COLO668 (cell line): ENCODE measurements at regions not wholly inside any gene's neighbourhood (a gene's known extent, or its start where the extent isn't known, plus 50 kb on each side); places are given as distances from the start of the nearest gene placed in this dataset.
"Not testable (repeated sequence)": the region's sequence is repeated elsewhere in the genome, so short reads cannot be mapped to it uniquely, and the experiment has no call there.

ENCODE experiments used
- DNase-seq: peaks from one replicate; lab custom pipeline; 2025; ENCODE audit not compliant: unreplicated experiment; lab: John Stamatoyannopoulos, UW

DNA sequence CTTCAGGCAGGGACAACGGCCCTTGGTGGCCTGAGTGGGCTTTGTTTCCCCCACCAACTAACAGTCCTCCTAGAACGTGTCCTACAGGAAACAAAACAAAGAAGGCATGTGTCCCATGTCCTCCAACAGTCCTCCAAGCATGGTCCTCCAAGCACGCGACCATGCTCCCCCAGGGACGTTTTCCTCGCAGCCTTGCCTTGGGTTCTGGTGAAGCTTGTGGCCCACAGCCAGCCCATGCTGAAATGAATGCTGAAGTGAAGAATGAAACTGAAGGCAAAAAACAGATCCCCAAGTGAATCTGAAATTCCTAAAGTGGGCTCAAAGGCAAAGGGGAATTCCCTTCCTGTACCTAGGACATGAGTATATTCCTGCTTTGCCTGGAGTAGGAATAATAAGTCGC lies 176.6 kb downstream of the JCAD start:
- DNase-seq: no peak

DNA sequence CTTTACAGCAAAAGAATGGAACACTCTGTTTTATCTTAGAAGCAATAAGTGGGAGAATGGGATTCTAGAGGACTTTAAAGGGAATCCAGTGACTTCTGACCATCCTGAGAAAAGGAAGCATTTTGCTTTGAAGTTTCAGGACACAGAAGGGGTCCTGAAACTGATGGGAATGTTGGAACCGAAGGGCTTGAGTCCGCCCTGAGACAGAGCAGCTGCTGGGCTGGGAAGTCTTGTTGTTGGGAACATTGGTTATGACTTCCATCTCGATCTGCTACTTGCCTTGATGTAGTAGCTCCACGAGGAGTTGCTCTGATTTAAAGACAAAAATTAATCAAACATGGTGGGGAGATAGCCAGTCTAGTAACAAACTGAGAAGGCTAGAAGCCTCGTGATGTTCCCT lies 177.6 kb downstream of the JCAD start:
- DNase-seq: no peak

DNA sequence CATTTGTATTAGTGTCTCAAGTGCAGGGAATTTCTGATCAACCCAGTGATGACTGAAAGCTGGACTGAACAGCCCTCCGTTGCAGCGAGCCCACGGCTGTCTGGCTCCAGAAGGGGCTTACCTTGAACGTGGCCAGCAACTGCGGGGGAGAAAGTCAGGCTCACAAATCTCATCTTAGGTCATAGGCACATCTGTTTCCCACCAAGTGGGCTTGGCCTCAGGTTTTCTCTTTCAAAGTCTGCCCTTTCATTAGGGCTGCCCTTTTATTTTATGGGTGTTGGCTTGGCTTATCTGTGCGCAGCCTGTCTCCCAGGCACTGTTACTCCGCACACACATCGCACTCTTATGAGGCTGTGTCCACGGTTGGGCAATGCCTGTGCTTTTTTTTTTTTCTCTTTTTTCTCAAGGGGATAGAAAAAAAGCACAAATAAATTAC lies 178.0 kb downstream of the JCAD start:
- no peak for DNase-seq

DNA sequence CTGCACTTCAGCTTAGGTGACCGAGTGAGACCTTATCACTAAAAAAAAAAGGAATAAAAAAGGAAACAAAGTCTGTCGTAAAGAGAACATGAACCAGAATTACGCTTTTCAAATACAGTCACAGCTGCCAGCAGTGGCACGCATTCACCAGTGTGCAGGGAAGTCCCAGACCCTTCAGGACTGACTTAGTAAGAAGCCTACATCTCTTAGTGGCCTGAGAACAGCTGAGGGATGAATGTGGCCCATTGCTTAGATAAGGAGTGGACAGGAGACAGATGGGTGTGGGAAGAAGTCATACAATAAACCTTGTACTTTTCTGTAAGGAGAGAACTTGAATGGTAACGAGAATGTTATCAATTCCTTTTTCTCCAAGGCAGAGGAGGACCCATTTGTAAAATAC lies 178.5 kb downstream of the JCAD start:
- DNase-seq: no peak

DNA sequence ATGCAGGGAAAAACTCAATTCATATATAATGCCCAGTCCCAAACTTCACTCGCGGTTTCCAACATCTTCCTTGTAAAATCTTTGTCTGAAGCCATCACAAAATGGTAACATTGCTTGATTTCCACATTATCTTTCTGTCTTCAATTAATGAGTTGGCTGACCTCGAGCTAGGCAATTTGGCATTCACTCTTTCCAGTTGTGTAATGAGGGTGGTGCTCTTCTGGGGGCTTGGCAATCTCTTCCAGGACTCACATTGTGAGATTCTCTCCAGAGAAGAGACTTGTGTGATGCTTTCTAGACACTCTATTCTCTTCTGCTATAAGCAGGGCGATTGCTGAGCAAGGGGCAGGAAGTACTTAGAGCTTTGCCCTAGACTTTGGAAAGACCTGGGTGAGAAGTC lies 179.5 kb downstream of the JCAD start:
- DNase-seq: no peak

DNA sequence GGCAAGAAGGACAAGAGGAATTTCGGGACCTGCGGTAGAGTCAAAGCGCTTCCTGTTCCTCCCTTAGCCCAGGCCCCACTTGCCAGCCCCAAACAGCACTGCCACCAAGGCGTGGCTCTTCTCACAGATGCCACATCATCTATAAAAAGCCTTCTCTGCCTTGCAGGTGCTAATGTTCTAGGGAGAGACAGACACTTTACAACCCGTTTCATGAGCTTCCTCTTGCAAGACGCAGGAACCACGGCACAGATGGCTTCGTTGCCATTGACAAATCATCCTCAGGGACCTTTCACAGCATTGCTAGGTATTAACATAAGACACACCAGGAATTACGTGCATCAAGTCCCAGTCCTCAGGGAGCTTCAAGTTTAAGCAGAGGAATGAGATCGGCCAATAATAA lies 180.9 kb downstream of the JCAD start:
- DNase-seq: no peak

DNA sequence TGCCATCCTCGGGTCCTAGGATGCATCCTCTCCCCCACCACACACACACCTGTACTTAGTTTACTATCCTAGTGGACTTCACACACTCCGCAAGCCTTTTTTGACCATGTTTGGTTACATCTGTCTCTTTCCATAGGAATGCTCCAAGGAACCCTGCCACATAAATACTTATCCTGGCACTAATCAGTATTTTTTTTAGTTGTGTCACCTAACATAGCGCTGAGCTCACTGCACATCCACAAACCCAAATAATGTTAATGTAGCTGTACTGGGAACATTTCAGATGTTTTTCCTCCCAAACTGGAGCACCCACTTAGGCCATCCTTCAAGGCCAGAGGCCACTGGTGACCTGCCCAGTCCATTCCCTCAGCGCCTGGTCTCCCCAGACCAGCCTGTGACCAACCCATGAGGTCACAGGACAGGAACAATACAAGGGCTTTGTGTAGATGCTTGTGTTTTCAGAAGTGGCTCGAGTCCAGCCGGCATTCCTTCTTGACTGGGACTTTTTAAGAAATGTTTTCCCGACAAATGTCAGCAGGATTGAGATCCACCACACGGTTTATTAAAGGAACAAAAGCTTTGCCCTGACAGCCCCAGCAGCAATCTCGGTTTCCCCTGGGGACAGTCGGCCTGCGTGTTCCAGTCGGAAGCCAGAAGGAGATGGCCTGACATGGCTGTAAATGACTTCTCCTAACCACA lies 181.4 kb downstream of the JCAD start:
- DNase-seq: no peak

DNA sequence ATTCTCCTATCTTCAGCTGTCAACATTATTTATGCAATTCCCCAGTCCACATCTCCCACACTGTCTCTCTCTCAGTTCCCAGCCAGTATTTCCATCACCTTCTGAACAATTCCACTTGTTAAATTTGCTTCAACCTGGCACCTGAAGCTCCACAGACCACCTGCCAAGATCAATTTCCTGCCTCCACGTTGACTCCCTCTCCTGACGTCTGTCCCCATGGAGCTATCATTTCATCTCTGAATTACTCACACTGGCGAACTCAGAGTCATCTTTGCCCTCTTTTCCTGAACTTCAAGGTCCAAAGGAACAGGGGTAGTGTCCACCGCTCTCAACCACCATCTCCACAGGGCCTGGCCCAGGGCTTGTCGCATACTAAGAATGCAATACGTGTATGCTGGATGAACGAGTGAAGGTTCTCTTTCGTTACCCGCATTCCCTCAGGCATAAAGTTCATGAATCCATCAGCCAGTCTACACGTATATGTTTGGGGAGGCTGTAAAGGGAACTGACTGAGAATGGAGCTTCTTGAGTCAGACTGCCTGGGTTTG lies 183.3 kb downstream of the JCAD start:
- DNase-seq: no peak

DNA sequence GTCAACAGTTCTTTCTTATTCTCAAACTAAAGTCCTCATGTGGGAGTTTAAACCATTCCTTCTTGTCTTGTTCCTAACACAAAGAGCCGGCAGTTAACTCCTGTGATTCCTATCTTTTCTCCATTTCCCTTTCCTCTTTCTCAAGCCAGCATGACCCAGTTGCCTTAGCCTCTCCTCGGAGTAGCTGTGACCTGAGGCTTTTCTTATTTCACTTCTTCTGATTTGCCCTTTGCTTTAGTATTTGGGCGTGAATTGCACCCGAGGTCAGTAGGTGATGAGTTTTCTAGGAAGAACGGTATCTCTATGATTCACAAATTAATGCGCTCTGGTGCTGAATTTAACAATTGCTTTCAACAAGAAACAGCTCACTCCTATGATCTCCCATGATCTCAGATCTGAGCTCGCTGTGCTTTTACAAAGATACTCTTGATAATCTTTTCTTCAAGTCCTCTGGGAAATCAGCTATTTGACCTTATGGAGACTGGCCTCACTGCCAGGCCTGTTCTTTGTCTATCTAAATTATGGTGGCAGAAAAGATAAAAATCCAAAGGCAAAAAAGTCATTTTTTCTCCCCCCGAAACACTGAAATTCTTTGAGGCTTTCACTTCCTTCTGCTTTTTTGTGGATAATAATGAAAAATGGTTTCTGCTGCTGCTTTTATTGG lies 184.6 kb downstream of the JCAD start:
- no peak for DNase-seq

DNA sequence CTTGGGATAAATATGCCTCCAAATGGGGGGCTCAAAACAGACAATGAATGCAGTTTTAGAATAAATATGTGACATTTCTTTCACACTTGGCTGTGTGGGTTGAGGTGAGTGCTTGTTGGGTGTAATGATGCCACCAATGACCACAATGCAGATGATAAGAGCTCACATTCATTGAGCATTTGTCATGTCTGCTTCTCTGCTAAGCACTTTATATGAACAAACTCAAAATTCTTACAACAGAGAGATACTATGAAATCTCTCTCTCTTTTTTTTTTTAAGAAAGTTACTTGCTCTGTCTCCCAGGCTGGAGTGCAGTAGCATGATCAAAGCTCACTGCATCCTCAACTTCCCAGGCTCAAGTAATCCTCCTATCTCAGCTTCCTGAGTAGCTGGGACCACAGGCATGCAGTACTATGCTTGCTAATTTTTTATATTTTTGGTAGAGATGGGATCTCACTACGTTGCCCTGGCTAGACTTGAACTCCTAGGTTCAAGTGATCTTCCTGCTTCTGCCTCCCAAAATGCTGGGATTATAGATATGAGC lies 185.4 kb downstream of the JCAD start:
- DNase-seq: no peak

DNA sequence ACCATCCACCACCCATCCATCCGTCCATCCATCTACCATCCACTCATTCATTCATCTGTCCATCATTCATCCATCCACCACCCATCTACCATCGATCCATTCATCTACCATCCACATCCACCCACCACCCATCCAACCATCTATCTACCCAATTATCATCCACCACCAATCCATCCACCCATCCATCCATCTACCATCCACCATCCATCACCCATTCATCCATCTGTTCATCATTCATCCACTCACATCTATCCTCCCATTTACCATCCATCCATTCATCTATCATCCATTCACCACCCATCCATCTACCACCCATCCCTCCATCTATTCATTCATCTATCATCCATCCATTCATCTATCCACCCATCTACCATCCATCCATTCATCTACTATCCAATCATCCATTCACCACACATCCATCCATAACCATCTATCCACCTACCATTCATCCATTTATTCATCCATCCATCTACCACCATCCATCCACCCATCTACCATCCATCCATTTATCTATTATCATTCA lies 188.8 kb downstream of the JCAD start:
- no peak for DNase-seq

DNA sequence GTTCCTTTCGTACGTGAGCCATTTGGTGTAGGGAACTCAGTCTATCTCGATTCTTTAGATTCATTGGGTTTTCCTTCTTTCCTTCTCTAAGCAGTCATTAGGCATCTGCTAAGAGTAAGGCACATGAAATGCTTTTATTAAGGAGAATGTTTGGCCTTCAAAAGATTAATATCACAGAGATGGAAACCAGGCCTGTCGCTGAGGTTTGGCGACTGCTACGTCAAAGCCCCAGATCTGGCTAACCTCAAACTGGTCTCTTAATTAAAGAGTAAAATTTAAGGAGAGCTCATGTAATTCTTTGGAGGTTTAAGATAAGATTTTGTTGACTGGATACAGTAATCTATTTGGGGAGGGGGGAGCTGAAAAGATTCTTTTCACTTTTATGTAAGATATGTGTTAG lies 189.8 kb downstream of the JCAD start:
- DNase-seq: no peak

DNA sequence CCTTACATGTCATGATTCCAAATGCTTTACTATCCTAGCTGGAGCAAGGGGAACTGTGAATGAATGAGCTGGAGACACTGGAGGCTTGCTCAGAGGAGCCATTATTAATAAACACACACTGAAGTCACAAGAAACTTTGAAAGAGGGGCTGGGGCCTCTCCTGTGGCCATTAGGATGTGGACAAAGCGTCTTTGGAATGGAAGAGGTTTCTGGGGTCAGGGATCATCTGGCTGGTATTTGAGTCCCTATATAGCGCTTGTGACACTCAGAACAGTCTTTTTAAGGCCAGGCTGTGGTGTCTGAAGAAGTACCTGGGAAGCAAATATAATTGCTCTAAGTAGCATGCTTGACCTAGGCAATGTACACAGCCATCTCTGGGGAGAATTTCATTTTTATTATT lies 193.0 kb downstream of the JCAD start:
- no peak for DNase-seq

DNA sequence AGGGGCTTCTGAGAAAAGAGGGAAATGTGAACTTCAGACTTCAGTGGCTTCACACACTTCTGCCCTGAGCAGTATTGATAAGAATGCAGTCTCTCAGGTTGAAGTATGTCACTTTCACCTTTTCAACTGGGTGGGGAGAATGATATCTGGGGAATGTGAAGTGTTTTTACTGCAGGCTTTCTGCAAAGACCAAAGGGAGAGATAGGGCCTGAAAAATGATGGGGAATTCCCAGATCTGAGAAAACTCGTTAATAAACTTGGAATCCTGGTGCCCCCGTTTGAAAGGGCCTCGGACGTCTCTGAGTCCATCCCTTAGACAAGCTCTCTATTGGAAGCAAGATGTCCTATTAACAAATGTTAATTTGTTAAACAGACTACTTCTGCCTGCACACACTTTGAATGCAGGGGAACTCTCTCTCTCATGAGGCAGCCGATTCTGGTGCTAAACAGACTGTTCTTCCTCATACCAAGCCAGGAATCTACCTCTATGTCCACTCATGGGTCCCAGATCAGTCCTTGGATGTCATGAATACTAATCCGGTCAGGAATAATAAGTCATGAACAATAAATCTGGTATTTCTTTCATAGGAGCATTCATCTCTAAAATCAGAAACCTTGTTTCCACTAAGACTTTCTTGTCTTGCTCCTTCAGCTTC lies 193.6 kb downstream of the JCAD start:
- DNase-seq: no peak

DNA sequence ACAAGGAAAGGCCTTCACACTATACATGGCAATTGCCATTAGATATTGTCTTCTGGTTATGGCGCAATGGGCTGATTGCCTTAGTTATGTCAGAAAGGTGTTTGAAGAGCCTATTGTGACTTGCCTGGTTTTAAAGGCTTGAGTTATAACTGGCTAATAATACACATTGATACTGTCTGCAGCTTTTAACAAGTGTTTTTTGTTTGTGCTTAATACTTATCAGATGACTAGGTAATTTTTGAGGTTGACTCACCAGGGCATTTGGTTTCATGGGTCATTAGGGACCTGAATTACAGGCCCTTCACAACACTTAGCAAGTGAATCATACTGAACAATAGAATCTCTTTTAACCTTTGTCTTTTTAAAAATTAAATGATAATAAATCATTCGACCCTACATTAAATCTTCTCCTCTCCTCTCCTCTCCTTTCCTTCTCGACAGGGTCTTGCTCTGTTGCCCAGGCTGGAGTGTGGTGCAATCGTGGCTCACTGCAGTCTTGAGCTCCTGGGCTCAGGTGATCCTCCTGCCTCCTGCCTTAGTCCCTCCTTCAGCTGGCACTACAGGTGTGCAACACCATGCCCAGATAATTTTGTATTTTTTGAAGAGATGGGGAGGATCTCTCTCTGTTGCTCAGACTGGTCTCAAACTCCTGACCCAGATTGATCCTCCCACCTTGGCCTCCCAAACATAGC lies 196.3 kb downstream of the JCAD start:
- no peak for DNase-seq

DNA sequence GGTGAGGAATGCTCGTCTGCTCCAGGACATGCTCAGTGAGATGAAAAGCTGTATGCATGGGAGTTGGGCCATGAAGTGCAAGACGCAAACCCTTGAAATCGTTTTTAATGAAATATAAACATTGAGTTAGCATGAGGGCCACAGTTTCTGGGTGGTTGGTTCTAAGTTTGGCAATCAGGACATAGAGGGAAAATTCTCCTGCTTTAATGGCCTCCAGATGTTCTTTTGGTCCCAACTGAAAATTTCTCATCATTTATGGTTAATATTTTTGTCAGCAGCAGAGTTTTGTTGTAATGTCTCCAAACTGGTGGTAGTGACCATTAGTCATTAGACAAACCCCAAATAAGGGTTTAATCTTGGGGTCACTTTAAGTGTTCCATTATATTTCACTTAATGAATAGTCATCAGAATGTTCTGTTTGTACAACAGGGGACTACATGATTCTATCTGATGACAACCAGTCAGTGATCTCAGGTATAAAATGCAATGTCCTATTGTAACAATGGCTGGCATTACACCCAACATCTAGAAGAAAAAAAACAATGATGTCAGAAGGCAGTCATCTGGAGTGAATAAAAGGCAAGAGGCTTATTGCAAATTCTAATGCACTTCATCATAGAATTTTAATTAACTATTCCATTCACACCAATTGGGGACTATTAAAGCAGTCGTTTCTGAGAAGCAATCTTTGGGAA lies 197.4 kb downstream of the JCAD start:
- DNase-seq: no peak

DNA sequence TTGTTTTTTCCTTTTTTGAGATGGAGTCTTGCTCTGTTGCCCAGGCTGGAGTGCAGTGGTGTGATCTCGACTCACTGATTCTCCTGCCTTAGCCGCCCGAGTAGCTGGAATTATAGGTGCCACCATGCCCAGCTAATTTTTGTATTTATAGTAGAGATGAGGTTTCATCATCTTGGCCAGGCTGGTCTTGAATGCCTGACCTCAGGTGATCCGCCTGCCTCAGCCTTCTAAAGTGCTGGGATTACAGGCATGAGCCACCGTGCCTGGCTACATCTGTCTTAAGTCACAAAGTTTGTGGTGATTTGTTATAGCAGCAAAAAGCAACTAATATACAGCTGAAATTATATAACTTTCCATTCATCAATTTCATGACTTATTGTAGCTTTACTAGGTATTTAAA lies 198.2 kb downstream of the JCAD start:
- DNase-seq: not testable (repeated sequence)

DNA sequence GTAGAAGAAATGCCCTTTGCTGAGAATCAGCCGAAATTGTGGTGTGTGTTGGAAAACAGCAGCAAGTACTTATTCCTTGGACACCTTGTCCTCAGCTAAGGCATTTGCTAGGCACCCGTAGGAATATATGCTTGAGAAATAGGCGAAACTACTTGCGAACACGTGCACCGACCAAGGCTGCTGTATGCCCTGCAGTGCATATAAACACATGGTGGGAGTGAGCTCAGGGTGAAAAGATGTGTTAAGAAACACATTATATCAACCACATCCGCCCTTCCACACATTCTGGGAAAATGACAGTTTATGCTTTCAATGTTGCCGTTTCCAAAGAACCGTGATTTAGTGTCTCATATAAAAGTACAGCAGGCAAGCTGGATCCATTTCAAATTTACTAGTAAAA lies 199.2 kb downstream of the JCAD start:
- no peak for DNase-seq

DNA sequence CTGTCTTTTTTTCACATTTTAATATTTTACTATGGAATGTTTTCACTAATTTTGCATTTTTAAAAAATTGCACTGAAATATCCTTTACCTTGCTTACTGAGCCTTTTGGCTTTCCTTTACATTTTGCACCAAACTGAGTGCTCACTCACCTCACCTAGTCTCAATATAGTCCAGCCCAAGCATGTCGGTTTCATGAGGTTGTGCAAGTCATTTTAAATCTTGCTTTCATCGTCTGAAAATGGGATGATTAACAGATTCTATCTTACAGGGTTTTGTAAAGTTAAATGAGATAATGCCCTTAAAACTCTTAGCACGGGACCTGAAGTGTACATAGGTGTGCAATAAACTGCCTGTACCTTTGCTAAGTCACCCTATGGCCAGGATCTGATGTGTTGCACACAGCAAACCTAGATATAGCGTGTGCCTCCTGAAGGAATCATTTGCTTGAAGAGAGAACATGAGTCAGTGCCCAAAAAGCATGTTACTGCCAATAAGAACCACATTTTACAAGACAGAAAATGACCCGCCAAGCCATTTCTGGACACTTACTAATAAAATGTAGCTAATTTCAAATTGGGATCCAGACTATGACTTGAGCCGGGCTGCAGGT lies 199.8 kb downstream of the JCAD start:
- no peak for DNase-seq

DNA sequence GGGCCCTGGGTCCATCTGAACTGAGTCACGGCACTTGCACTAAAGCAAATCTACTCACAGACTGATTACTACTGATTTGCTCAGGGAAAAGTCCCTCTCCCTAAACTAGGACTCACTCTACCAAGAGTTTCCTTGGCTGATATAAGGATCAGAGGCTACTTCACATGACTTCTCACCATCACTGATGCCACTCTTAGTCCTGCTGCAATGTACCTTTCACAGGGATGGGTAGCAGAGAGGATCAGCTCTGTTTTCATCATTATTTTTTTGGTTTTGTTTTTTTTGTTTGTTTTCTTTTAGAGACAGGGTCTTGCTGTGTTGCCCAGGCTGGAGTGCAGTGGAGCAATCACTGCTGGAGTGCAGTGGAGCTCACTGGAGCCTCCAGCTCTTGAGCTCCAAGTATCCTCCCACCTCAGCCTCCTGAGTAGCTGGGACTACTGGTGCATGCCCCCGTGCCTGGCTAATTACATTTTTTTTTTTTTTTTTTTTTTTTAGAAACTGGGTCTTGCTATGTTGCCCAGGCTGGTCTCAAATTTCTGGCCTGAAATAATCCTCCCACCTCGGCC lies 200.6 kb downstream of the JCAD start:
- DNase-seq: no peak
